Hepatocyte (in vitro differentiated cells): ENCODE measurements at regions not wholly inside any gene's neighbourhood (a gene's known extent, or its start where the extent isn't known, plus 50 kb on each side); places are given as distances from the start of the nearest gene placed in this dataset.

Experiments used
- DNase-seq: peaks from one replicate; pipeline ENCODE4 v3.0.0-alpha.2; 2016; ENCODE audit warnings: low spot score
- H2AFZ ChIP-seq: fragments of 200-600 bp; sonication (generic); 2 replicates; pipeline ENCODE4 v1.6.0; 2016; ENCODE audit warnings: antibody characterized with exemption, mild to moderate bottlenecking
- H3K27ac ChIP-seq: fragments of 200-600 bp; sonication (generic); 2 replicates; pipeline ENCODE4 v1.5.1; 2016; ENCODE audit warnings: mild to moderate bottlenecking
- H3K27me3 ChIP-seq: fragments of 200-600 bp; sonication (generic); 2 replicates; pipeline ENCODE4 v1.6.1; 2016
- H3K36me3 ChIP-seq: fragments of 200-600 bp; sonication (generic); replicated peaks from 2 replicates; pipeline ENCODE4 v1.5.1; 2016; ENCODE audit warnings: low read depth; ENCODE audit not compliant: insufficient read depth
- H3K4me1 ChIP-seq: fragments of 200-600 bp; sonication (generic); 2 replicates; pipeline ENCODE4 v1.5.1; 2016; ENCODE audit warnings: mild to moderate bottlenecking, moderate library complexity; ENCODE audit not compliant: insufficient read depth
- H3K4me2 ChIP-seq: fragments of 200-600 bp; sonication (generic); 2 replicates; pipeline ENCODE4 v1.6.0; 2016
- H3K4me3 ChIP-seq: fragments of 200-600 bp; sonication (generic); 2 replicates; pipeline ENCODE4 v1.5.1; 2016; ENCODE audit warnings: mild to moderate bottlenecking
- H3K79me2 ChIP-seq: fragments of 200-600 bp; sonication (generic); 2 replicates; pipeline ENCODE4 v1.6.0; 2017; ENCODE audit warnings: mild to moderate bottlenecking
- H3K9me2 ChIP-seq: fragments of 200-600 bp; sonication (generic); replicated peaks from 2 replicates; pipeline ENCODE4 v1.6.0; 2017; ENCODE audit warnings: mild to moderate bottlenecking; ENCODE audit not compliant: insufficient read depth
- H3K9me3 ChIP-seq: fragments of 200-600 bp; sonication (generic); 2 replicates; pipeline ENCODE4 v1.5.1; 2016; ENCODE audit warnings: low read depth, mild to moderate bottlenecking
- H4K20me1 ChIP-seq: fragments of 200-600 bp; sonication (generic); 2 replicates; pipeline ENCODE4 v1.6.0; 2016; ENCODE audit warnings: mild to moderate bottlenecking; ENCODE audit not compliant: insufficient read depth, poor library complexity, severe bottlenecking
- CTCF ChIP-seq: fragments of 200-600 bp; sonication (generic); IDR thresholded peaks from 2 replicates; pipeline ENCODE4 v1.5.1; 2016; ENCODE audit warnings: antibody characterized with exemption, mild to moderate bottlenecking; ENCODE audit not compliant: poor library complexity
- EZH2 ChIP-seq: fragments of 200-600 bp; sonication (generic); IDR thresholded peaks from 2 replicates; pipeline ENCODE4 v1.6.1; 2016; ENCODE audit warnings: antibody characterized with exemption, mild to moderate bottlenecking, borderline replicate concordance
- EZH2phosphoT487 ChIP-seq: fragments of 200-600 bp; sonication (generic); IDR thresholded peaks from one replicate; pipeline ENCODE4 v1.6.1; 2018; ENCODE audit warnings: antibody characterized with exemption, mild to moderate bottlenecking, low read depth, moderate library complexity; ENCODE audit not compliant: unreplicated experiment, severe bottlenecking
- WGBS: methylation state at CpG from one replicate; pipeline ENCODE4 v1.1.6; 2016; ENCODE audit warnings: low lambda C conversion rate; ENCODE audit errors: missing lambda C conversion rate; 5-methylcytosine and 5-hydroxymethylcytosine counted together

GRCh38 chr2:167712275-167712674, 535.1 kb downstream of the STK39 start:
- Histone ChIP-seq H3K79me2 (no peaks in the 10 kb centered on the region), H3K9me3 (no peaks in the 10 kb centered on the region), H2AFZ (no peak overlapping the region), H3K36me3 (no peaks in the 10 kb centered on the region), H3K27ac (no peak overlapping the region), H4K20me1 (no peaks in the 10 kb centered on the region), H3K4me3 (no peak overlapping the region), H3K27me3 (no peaks in the 10 kb centered on the region), H3K4me1 (no peaks in the 10 kb centered on the region), H3K9me2 (no peaks in the 10 kb centered on the region), H3K4me2 (no peak overlapping the region)
- no peak for TF ChIP-seq EZH2phosphoT487
- TF ChIP-seq CTCF, result no peak
- no peak for TF ChIP-seq EZH2
- no peak for DNase-seq
- WGBS, result 85% methylated on average over 1 of the region's 1 CpG

- Histone ChIP-seq H3K36me3 (no peaks in the 10 kb centered on the region), H3K4me2 (no peak overlapping the region), H3K79me2 (no peaks in the 10 kb centered on the region), H3K9me3 (no peaks in the 10 kb centered on the region), H3K27ac (no peak overlapping the region), H2AFZ (no peak overlapping the region), H3K27me3 (no peaks in the 10 kb centered on the region), H3K9me2 (no peaks in the 10 kb centered on the region), H3K4me3 (no peak overlapping the region), H3K4me1 (no peaks in the 10 kb centered on the region), H4K20me1 (no peaks in the 10 kb centered on the region)
- no peak for DNase-seq
- no peak for TF ChIP-seq CTCF
- no peak for TF ChIP-seq EZH2phosphoT487
- no peak for TF ChIP-seq EZH2
Observed at GRCh38 chr2:167708998-167709397, 538.4 kb downstream of the STK39 start.

GRCh38 chr2:167706800-167707199, 540.6 kb downstream of the STK39 start:
- 62% methylated on average over 2 of the region's 2 CpGs for WGBS
- Histone ChIP-seq H3K36me3 (no peaks in the 10 kb centered on the region), H3K4me3 (no peak overlapping the region), H2AFZ (no peak overlapping the region), H3K4me2 (no peak overlapping the region), H4K20me1 (no peaks in the 10 kb centered on the region), H3K9me3 (no peaks in the 10 kb centered on the region), H3K4me1 (no peaks in the 10 kb centered on the region), H3K27ac (no peak overlapping the region), H3K27me3 (no peaks in the 10 kb centered on the region), H3K9me2 (no peaks in the 10 kb centered on the region), H3K79me2 (no peaks in the 10 kb centered on the region)
- TF ChIP-seq EZH2phosphoT487 (no peak), EZH2 (no peak), CTCF (no peak)
- DNase-seq, result no peak

- no peaks in the 10 kb centered on the region for H3K27me3 ChIP-seq
- H2AFZ ChIP-seq, result no peak overlapping the region
- no peaks in the 10 kb centered on the region for H3K4me1 ChIP-seq
- no peaks in the 10 kb centered on the region for H3K79me2 ChIP-seq
- no peak overlapping the region for H3K27ac ChIP-seq
- H3K9me2 ChIP-seq, result no peaks in the 10 kb centered on the region
- 93% methylated on average over 3 of the region's 3 CpGs for WGBS
- H3K9me3 ChIP-seq, result no peaks in the 10 kb centered on the region
- TF ChIP-seq CTCF, result no peak
- TF ChIP-seq EZH2phosphoT487, result no peak
- TF ChIP-seq EZH2, result no peak
- H4K20me1 ChIP-seq, result no peaks in the 10 kb centered on the region
- no peak overlapping the region for H3K4me3 ChIP-seq
- H3K4me2 ChIP-seq, result no peak overlapping the region
- H3K36me3 ChIP-seq, result no peaks in the 10 kb centered on the region
- no peak for DNase-seq
Observed at GRCh38 chr2:167703441-167703840, 544.0 kb downstream of the STK39 start.
